NCI-H2081 (cell line): ENCODE measurements at regions not wholly inside any gene's neighbourhood (a gene's known extent, or its start where the extent isn't known, plus 50 kb on each side); places are given as distances from the start of the nearest gene placed in this dataset.
"Not testable (repeated sequence)": the region's sequence is repeated elsewhere in the genome, so short reads cannot be mapped to it uniquely, and the experiment has no call there.

ENCODE experiments used
- DNase-seq, 2 experiments: peaks; one replicate each; lab custom pipeline; 2025; lab: John Stamatoyannopoulos, UW

DNA sequence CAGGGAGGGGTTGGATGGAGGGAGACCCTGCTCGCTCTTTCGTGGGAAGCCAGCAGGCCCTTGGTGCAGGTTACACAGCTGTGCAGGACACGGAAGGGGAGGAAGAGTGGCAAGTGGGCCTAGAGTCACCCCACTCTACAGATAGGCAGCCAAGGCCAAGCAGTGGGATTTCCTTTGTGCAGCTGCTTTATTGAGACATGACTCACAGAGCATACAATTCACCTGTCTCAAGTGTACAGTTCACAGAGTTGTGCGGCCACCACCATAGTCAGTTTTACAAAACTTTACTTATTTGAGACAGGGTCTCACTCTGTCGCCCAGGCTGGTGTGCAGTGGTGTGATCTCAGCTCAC is 91.2 kb upstream of the CIBAR2 start:
- DNase-seq: no peak

DNA sequence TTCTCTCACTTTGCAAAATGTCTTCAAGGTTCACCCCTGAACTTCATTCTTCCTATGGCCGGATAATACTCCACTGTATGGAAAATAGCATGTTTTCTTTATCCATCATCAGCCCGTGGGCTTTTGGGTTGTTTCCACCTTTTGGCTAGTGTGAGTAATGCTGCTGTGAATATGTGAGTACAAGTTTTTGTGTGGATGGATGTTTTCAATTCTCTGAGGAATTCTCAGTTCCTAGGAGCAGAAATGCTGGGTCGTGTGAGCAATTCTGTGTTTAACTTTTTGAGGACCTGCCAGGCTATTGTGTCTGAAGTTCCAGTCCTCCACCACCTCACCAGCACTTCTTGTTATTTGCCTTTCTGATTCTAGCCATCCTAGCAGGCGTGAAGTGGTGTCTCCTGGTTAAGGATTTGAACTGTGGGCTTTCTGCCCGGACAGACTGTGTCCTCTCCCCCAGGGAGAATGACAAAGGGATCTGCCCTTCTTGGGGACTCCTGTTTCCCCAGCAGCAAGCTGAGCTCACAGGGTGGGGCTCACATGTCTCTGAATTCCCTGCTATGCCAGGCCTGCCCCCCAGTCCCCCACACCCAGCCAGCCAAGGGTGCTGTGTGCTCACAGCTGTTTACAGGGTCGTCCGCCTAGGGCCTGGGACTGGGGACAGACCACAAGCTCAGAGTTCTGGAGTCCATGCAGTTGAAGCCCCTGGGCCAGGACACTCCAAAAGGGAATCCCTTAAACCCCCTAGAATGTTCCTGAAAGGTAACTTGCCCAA is 92.2 kb upstream of the CIBAR2 start:
- no peak for DNase-seq

DNA sequence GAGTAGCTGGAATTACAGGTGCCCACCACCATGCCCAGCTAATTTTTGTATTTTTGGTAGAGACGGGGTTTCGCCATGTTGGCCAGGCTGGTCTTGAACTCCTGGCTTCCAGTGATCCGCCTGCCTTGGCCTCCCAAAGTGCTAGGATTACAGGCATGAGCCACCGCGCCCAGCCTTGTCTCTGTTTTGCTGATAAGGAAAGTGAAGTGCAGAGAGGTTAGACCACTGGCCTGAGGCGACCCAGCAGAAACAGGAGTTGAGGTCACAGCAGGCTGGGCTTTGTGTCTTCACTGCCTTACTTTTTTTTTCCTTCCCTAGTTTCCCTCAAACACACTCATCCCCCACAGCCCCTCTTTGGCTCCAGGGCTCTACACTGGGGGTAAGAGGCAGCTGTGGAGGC is 93.0 kb upstream of the CIBAR2 start:
- DNase-seq: not testable (repeated sequence)

DNA sequence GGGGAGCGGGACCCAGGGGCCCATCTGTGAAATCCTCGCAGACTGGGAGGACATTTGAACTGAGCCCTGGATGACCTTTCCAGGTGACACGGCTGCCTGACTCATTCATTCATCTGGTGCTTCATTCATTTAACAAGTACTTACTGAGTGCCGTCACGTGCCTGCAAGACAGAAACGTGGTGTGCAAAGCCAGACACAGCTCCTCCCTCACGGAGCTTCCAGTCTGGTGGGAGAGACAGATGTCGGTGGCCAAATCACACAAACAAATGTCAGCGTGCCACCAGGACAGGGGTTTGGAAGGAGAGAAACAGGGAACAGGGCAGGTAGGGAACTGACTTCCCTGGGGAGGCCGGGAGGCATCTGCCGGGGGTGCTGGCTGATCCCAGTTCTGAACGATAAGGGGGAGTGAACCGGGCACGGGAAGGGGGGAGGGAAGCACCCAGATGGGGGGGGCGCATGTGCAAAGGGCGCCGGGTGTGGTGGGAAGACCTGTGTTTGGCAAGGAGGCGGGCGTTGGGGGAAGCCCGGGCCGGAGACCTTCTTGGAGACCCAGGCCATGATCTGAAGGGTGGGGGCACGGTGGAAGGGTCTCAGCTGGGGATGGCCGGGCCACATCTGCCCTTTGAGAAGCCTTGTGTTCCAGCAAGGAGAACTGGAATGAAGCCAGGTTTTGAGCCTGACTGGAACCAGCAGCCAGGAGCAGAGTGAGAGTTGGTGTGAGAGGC is 93.6 kb upstream of the CIBAR2 start:
- DNase-seq: no peak

DNA sequence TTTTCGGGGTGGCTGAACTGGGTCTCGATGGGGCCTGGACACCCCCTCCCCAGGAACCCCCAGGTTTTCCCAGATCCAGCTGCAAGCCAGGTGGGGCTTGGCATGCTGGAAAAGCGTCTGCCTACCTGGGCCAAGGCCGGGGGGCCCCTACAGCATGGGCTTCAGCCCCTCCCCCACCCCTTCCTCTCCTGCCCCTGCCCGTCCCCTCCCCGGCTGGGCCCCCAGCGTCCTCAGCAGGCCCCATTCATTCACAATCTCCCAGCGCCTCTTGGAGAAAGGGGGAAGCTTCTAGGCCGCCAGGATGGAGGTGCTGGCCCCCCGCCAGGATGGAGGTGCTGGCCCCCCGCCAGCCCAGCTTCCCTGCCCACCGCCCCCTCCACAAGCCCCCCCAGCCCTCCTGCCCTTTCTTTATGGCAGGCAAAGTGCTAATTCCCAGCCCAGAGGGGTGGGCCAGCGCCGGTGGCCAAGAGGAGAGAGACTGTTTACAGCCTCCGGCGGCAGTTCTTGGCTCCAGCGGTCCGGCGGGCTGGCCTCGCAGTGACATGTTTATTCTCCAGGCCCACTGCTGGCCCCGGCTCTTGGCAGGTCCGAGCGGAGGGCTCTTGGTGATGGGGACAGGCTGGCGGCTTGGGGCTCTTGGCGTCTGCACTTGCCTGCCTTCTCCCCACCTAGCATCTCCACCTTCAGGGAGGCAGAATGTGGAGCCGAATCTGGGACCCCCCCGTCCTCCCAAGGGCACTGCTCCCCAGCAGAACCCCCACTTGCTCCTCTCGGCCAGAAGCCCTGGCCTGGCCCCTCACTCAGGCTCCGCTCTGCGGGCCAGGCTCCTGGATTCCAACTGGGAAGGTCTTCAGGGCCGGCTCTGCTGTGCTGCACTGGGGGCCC is 94.4 kb upstream of the CIBAR2 start:
- DNase-seq: peak; percentile 30 to 58

DNA sequence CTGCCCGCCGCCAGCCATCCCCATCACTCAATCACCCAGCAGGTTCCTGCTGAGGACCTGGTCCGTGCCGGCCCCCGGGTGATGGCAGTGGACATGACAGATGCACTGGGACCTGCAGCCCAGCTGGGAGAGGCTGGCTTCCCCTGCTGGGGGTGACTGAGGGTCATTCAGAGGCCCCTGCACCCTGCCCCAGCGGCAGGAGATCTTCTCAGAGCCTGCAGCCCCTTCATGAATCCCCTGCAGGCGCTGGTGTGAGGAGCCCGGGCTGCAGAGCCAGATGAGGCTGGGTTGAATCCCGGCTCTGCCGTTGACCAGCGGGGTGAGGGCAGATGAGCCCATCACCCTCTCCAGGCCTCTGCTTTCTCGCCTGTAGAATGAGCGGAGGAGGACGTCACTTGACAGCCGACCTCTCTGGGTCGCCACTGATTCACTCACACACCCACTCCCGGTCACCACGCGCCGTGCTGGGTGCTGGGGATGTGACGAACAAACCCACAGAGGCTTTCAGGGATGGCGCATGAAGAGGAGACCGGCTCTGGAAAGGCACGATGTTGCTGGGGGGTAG is 95.2 kb upstream of the CIBAR2 start:
- no peak for DNase-seq

DNA sequence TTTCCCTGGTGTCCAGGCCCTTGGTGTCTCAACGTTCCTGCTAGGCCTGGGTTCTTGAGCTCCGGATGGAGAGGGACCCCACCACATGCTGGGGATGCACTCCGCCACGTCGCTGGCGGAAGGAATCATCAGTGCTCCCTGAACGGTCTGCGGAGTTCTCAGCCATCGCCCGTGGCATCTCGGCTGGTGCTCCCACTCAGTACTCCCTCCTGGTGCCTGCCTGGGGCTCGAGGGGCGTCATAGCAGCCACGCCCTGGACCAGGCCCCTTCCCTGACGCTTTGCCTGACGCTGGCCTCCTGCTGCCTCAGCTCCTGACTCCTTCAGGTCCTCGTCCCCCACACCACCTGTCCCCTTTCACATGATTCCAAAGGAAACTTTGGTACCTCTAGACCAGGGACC is 95.9 kb upstream of the CIBAR2 start:
- DNase-seq: no peak

DNA sequence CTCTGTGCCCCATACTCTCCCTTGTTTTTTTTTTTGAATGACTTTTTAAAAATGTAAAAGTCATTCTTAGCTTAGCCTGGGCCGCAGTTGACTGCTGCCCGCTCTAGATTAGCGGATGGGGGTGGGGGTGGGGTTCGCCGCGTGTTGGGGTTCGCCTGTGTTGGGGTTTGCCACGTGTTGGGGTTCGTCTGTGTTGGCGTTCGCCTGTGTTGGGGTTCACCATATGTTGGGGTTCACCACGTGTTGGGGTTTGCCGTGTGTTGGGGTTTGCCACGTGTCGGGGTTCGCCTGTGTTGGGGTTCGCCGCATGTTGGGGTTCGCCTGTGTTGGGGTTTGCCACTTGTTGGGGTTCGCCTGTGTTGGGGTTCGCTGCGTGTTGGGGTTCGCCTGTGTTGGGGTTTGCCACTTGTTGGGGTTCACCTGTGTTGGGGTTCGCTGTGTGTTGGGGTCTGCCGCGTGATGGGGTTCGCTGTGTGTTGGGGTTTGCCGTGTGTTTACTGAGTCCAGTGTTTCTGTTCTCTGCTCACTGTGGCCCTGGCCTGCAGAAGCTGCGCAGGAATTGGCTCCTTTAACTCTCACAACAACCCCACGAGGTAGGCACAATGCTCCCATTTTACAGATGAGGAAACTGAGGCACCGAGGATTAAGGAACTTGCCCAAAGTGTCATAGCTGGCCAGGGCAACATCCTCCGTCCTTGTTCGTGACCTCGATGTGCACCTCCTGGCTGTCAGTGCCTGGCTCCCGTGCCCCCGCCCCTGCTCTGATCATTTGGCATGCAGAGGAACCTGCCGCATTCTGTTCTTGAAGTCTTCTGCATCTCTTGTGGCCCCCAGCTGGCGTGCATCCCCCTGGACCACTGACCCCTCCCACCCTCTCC is 96.6 kb upstream of the CIBAR2 start:
- no peak for DNase-seq

DNA sequence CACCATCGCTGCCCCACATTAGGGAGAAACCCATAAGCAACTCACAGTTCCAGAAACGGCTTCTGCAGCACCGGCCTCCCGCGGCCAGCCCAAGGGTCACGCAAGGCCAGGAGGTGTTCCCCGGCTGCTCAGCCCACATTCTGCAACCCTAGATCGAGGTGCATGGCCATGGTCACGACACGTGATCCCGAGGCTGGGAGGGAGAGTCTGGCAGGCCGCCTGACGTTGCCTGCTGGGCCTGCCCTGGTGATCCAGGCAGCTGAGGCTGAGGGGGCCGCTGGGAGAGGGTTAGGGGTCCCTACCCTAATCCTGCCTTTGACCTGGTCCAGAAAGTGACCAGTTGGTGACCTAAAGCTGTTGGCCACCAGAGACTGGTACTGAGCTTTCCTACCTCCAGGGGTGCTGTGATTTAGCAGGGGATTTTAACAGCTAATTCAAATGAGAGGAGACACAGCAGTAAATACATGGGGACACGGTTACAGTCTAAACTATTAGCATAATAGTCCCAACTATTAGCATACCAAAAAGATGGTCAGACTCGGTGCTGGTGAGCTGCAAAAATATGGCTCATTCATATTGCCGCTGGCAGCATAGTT is 97.4 kb upstream of the CIBAR2 start:
- DNase-seq: no peak

DNA sequence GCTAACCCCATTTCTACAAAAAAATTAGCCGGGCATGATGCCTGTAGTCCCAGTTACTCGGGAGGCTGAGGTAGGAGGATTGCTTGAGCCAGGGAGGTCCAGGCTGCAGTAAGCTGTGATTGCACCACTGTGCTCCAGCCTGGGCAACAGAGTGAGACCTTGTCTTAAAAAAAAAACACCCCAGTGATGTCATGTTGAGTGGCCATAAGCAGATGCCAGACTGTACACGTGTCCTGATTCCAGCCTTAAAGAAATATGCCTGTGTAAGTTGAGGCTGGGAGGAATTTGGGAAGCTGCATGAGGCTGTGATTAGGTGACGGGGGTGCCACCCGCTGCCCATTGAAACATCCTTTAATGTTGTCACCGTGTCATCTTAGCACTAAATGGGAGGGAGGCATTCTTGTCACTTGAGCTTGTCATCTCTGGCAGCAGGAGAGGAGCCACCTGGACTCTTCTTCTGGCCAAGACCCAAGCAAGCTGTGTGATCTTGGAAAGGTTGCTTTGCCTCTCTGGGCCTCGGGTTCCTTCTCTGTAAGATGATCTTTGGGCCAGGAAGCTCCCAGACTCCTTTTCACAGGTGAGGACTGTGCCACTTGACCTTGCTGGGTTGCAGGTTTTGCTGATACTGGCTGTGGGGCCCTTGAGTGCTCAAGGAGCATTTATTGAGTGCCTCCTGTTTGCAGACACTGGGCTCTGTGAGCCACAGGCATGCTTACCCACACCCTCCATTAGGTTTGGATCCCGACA is 98.3 kb upstream of the CIBAR2 start:
- DNase-seq: no peak

DNA sequence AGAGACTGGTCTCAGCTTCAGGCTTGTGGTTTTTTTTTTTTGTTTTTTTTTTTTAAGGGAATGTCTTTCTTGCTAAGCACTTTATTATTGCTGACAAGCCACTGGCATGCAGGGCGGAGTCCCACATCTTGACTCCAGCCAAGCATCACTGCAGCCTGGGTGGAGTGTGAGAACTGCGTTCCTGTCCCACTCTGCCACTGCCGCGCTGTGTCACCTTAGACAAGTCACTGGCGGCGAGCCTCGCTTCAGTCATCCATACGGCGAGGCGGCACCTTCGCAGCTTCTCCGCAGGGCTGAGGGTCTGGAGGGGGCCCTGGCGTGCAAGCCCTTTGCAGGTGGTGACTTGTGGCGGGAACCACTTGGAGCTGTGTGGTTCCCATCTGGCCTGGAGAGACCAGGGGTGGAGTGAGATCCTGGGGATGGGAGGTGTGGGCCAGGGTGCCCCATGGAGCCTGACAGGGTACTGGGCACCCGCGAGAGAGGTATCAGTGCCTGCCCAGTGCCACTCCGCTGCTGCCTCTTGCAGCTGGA is 99.1 kb upstream of the CIBAR2 start:
- DNase-seq: no peak

DNA sequence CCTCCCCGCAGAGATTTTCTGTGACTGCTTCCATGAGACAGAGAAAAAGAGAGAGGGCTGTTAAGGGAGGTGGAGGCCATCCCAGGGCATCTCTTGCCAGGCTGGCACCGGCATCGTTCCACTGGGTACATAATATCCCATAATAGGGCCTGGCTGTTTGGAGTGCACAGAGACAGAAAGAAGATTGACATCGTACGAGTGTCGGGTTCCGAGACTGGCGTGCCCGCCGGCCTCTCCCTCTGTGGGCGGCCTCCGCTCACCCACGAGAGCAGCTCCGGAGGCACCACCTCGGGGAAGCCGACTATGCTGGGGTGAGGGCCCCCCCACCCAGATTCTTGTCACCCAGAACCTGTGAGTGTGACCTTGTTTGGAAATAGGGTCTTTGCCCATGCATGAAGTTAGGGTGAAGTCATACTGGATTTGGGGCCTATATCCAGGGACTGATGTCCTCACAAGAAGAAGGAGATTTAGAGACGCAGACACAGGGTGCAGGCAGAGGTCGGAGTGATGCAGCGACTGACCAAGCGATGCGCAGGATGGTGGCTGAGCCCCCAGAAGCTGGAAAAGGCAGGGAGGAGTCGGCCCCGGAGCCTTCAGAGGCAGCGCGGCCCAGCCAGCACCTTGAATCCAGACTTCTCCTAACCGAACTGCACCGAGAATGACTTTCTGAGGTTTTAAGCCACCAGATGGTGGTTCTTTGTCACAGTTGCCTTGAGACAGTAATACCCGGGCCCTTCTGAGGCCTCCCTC is 101.8 kb upstream of the CIBAR2 start:
- no peak for DNase-seq

DNA sequence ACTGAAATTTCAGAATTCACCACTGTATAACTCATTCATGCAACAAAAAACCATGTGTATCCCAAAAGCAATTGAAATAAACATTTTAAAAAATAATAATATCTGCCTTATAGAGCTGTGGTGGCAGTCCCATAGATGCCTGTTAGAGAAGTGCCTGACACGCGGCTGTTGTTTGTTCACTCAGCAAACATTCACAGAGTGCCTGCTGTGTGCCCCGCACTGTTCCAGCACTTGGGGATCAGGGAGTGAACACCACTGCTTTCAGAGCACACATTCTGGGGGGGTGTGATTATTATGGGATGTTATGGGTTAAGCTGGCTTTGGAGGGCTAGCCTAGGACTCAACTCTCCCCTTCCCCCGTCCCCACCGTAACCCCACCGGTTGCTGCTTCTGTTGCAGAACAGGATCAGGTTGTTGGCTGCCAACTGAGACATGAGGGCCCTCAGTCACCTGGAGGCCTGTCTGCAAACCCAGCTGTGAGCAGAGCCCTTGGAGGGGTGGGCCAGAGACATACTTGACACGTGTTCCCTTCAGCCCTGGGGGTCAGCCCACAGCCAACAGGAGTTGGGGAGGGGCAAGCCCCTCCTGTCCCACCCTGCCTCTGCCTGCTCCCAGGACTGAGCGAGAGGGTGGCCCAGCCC is 103.3 kb upstream of the CIBAR2 start:
- peak in 1 of 2 experiments; percentile 19 for DNase-seq

DNA sequence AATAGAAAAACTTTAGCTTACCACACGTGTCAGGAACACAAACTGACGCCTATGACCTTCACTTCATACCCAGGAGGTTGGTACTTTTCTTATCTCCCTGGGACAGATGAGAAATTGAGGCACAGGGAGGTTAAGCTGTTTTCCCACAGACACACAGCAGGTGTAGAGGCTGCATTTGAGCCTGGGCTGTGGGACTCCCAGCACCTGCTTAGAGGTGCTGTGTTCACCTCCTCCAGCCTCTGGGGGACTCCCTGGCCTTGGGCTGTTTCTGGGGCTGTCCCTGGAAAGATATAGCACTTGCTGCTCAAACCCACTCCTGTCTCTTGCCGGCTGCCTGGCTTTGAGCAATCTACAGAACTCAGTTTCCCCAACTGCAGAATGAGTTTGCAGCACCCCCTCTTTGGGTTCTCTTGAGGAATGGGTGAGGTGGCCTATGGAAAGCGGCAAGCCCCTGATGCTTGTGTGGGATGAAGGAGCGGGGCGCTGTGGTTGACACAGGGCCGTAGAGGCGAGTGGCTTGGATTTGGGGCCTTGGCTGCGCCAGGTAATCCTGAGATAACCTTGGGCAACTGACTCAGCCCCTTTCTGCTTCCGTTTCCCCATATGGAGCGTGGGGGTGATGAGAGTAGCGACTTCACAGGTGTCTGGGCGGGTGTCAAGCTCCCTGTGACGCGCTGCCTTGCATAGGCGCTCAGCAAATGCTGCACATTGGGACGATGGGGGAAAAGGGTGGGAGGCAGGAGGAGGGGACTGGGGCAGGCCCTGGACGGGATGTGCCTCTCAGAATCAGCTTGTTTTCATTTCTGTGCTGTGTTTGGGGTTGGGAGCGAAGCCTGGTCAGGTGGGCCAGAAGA is 104.5 kb upstream of the CIBAR2 start:
- no peak for DNase-seq

DNA sequence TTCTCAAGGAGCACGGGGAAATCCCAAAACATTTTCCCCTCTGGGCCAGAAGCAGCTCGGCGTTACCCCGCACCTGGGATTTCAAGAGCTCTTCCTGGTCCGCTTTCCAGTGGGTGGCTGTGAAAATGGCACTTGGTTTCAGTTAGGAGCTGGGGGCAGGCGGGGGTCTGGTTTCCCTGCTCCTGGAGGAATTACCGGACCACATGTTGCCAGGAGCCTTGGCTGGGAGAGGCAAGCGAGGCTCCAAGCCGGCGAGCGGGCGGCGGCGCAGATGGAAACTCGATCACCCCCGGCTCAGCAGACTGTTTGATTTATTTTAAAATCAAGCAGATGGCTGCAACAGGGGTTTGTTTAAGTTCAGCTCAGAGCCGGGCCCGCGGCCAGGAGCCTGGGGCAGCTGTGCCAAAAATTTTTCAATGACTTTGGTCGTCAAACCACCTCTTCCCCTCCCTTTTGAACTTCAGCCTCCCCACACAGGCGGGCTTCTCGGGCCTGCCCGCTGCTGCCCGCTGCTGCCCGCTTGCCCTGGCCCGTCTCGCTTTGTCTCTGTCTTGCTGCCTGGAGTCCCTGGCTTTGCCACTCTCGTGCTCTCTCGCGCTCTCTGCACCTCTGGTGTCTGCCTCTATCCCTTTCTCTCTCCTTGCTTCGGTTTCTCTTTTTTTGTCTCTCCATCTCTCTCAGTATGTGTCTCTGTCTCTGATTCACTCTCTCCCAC is 108.0 kb upstream of the CIBAR2 start:
- peak; percentile 87 to 93 for DNase-seq

DNA sequence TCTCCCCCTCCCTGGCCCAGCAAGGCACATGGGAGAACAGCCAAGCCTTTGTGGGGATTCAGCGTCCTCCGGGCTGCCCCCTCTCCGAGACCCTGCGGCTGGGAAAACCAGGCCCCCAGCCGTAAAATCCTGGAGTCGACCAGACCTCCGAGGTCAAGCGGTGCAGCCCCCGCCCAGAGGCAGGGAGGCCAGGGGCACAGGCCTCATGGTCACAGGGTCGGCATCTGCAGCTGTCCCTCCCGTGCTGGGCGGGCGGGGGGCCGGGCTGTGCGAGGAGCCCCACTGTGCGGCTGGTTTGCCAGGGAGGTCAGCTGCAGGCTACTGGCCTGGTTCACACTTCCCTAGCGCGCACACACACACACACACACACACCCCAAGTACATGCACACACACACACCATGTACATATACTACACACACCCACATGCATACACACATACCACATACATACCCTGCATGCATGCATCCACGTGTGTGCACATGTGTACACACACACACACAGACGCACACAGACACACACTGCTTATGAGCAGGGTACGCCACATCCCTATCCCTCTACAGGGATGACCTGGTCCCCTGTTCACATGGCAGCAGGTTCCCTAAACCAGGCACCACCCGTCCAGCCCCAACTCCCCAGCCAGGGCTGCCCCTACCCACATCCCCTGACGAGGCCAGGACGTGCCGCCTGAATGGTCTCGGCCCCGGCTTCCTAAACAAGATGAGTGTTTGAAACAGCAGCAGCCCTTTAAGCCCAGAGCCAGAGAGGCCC is 108.9 kb upstream of the CIBAR2 start:
- peak in 1 of 2 experiments; percentile 21 for DNase-seq
